ENCODE measurements at regions not wholly inside any gene's neighbourhood (a gene's known extent, or its start where the extent isn't known, plus 50 kb on each side); places are given as distances from the start of the nearest gene placed in this dataset.
"Not testable (repeated sequence)": the region's sequence is repeated elsewhere in the genome, so short reads cannot be mapped to it uniquely, and the experiment has no call there.

DNA sequence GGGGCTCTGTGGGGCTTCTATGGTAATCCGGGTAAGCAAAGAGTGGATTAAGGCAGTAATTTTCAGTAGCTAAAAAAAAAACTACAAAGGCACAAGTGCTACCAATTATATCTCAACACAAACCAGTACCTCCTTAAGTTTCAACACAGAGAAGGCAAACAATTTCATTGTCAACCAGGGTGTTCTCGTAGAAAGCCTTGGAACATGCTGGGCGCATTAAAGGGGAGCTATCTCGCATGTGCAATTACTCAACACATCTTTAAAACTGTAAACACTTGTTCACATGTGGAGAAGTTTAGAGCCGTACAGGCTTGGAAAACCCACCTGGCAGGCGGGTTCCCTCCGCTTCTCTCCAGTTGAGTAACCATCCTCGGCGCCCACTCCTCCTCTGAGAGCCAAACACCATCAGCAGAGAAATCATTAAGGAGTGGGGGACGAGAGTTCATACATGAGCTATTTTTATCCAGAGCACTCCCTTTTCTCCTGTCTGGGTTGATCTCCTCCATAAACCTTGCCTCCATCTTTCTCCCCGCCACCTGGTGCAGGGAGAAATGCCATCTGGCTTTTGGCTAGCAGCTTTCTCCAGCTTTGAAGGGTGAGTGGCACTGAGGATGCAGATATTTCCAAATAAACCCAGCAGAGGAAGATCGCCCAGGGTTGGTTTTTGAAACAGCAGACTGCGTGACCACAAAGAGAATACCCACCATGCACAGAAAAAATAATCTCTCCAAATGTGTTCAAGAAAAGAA lies 287.1 kb downstream of the WDR11 start:
- H3K4me1 Mint-ChIP-seq, result peaks cover 24% of the 10 kb centered on the region
- H3K4me3 Mint-ChIP-seq, result no peak overlapping the region
- peaks cover 20% of the 10 kb centered on the region for H3K27me3 Mint-ChIP-seq (ENCODE audit: low read depth)
- H3K36me3 Mint-ChIP-seq (ENCODE audit: low read depth), result no peaks in the 10 kb centered on the region
- H3K9me3 Mint-ChIP-seq, result peaks cover 11% of the 10 kb centered on the region
- peak overlapping the region in 1 of 3 experiments; percentile 1 for H3K27ac Mint-ChIP-seq
- no peak for TF ChIP-seq CTCF (IDR thresholded peaks at IDR 0.05; ENCODE audit: unreplicated experiment in 3 of 3)

- peaks cover 24% of the 10 kb centered on the region for H3K4me1 Mint-ChIP-seq
- H3K9me3 Mint-ChIP-seq, result peaks cover 12% of the 10 kb centered on the region
- H3K27ac Mint-ChIP-seq, result peak overlapping the region in 1 of 3 experiments; percentile 1
- H3K27me3 Mint-ChIP-seq (ENCODE audit: low read depth), result peaks cover 20% of the 10 kb centered on the region
- no peak for TF ChIP-seq CTCF (IDR thresholded peaks at IDR 0.05; ENCODE audit: unreplicated experiment in 3 of 3)
- H3K4me3 Mint-ChIP-seq, result no peak overlapping the region
- no peaks in the 10 kb centered on the region for H3K36me3 Mint-ChIP-seq (ENCODE audit: low read depth)
Measured at GRCh38 chr10:121138918-121139317, 287.8 kb downstream of the WDR11 start.

GRCh38 chr10:121145802-121146395 lies 294.7 kb downstream of the WDR11 start:
- H3K27me3 Mint-ChIP-seq (ENCODE audit: low read depth), result peaks cover 14% of the 10 kb centered on the region
- H3K9me3 Mint-ChIP-seq, result peaks cover 42% of the 10 kb centered on the region
- H3K36me3 Mint-ChIP-seq (ENCODE audit: low read depth), result peaks cover 15% of the 10 kb centered on the region
- not testable (repeated sequence) for H3K27ac Mint-ChIP-seq, H3K4me3 Mint-ChIP-seq, H3K4me1 Mint-ChIP-seq

- Mint-ChIP-seq H3K4me3 (no peak overlapping the region), H3K4me1 (no peaks in the 10 kb centered on the region), H3K36me3 (ENCODE audit: low read depth) (peaks cover 15% of the 10 kb centered on the region), H3K27ac (no peak overlapping the region), H3K9me3 (peaks cover 33% of the 10 kb centered on the region), H3K27me3 (ENCODE audit: low read depth) (peaks cover 7% of the 10 kb centered on the region)
- no peak for TF ChIP-seq CTCF (IDR thresholded peaks at IDR 0.05; ENCODE audit: unreplicated experiment in 3 of 3)
Measured at GRCh38 chr10:121148921-121149320, 297.8 kb downstream of the WDR11 start.

GRCh38 chr10:121152033-121152432 lies 300.9 kb downstream of the WDR11 start:
- TF ChIP-seq CTCF (IDR thresholded peaks at IDR 0.05; ENCODE audit: unreplicated experiment in 3 of 3), result no peak

DNA sequence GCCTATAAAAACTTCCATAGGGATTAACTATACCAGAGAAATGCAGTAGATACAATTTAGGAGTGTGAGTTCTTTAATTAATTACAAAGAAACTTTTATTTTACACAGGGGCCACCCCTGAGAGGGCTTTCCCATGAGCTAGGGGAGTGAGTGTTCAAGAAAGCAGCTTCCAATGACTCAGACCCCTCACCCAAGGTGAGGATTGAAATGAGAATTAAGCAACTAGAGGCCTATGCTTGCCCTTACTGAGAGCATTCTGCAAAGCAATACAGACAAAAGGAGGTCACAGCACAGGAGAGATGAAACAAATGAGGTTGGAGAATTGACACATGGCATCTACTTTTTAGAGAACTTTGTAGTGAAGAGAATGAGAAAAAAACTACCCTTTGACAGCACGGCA lies 301.8 kb downstream of the WDR11 start:
- H3K4me3 Mint-ChIP-seq, result no peak overlapping the region
- peaks cover 7% of the 10 kb centered on the region for H3K27me3 Mint-ChIP-seq (ENCODE audit: low read depth)
- H3K4me1 Mint-ChIP-seq, result no peaks in the 10 kb centered on the region
- no peak overlapping the region for H3K27ac Mint-ChIP-seq
- no peaks in the 10 kb centered on the region for H3K36me3 Mint-ChIP-seq (ENCODE audit: low read depth)
- peaks cover 7% of the 10 kb centered on the region for H3K9me3 Mint-ChIP-seq
- no peak for TF ChIP-seq CTCF (IDR thresholded peaks at IDR 0.05; ENCODE audit: unreplicated experiment in 3 of 3)

More at GRCh38 chr10:121152033-121152432, 300.9 kb downstream of the WDR11 start:
- Mint-ChIP-seq H3K4me3 (no peak overlapping the region), H3K27ac (no peak overlapping the region), H3K36me3 (ENCODE audit: low read depth) (no peaks in the 10 kb centered on the region), H3K27me3 (ENCODE audit: low read depth) (peaks cover 7% of the 10 kb centered on the region), H3K4me1 (no peaks in the 10 kb centered on the region), H3K9me3 (peaks cover 6% of the 10 kb centered on the region)

Data from nephron (organoid).